ENCODE measurements at regions not wholly inside any gene's neighbourhood (a gene's known extent, or its start where the extent isn't known, plus 50 kb on each side); places are given as distances from the start of the nearest gene placed in this dataset.

DNA sequence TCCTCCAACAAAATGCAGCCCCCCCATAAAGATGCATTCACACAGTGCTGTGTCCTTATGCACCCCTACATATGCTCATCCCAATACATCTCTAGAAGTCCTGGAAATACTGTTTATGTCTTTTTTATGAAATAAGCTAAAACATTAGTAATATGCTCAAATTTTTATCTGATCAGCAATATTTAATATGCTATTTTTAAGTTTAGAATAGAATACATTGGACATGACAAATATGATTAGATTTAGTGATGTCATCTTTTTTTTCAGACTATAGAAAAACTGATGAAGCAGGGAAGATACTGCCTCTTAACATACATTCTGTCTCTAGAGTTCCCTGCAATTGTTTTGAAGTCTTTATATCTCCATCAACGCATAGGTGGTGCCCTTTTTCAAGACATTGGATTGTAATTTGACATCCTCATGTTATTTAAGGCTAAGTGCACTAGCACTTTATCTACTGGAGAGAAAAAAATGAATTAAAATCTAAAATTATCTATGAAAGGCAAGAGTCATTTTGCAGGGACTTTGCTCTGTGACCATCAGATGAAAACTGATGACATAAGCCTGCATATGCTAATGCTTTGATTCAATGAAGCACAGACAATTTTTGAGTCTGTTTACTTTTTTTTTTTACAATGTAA is 395.3 kb downstream of the LPIN1 start:
- Histone ChIP-seq H3K9me3 (ENCODE audit: severe bottlenecking) (no peaks in the 10 kb centered on the region), H3K4me1 (ENCODE audit: insufficient read depth, poor library complexity, severe bottlenecking) (no peaks in the 10 kb centered on the region), H3K27ac (ENCODE audit: poor library complexity, severe bottlenecking) (no peak overlapping the region), H3K4me3 (ENCODE audit: severe bottlenecking) (no peak overlapping the region), H3K27me3 (ENCODE audit: insufficient read depth, poor library complexity, severe bottlenecking) (no peaks in the 10 kb centered on the region), H3K36me3 (ENCODE audit: low read depth) (no peaks in the 10 kb centered on the region)
- DNase-seq (ENCODE audit: low spot score): no peak
- TF ChIP-seq, protein P1, sequence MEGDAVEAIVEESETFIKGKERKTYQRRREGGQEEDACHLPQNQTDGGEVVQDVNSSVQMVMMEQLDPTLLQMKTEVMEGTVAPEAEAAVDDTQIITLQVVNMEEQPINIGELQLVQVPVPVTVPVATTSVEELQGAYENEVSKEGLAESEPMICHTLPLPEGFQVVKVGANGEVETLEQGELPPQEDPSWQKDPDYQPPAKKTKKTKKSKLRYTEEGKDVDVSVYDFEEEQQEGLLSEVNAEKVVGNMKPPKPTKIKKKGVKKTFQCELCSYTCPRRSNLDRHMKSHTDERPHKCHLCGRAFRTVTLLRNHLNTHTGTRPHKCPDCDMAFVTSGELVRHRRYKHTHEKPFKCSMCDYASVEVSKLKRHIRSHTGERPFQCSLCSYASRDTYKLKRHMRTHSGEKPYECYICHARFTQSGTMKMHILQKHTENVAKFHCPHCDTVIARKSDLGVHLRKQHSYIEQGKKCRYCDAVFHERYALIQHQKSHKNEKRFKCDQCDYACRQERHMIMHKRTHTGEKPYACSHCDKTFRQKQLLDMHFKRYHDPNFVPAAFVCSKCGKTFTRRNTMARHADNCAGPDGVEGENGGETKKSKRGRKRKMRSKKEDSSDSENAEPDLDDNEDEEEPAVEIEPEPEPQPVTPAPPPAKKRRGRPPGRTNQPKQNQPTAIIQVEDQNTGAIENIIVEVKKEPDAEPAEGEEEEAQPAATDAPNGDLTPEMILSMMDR (IDR thresholded peaks at IDR 0.05; ENCODE audit: poor library complexity, severe bottlenecking): no peak
- ATAC-seq (ENCODE audit: low read depth): no peak

DNA sequence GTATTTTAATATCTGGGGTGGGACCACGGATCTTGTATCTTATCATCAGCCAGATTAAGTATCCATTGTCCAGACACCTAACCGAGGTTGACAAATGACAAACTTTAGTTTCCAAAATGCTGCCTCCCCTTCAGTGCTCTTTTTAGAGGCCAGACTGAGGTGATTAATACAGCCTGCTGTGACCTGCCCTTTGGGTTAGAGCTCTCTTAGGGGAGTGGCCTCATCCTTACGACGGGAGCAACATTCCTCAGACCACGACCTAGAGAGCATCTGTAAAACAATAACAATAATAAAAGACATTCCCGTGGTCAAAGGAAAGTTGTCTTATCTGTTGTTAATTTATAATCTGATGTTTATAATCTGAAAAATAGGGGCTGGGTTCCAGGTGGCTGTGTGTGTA is 405.3 kb downstream of the LPIN1 start:
- Histone ChIP-seq H3K9me3 (ENCODE audit: severe bottlenecking) (no peaks in the 10 kb centered on the region), H3K27me3 (ENCODE audit: insufficient read depth, poor library complexity, severe bottlenecking) (no peaks in the 10 kb centered on the region), H3K4me1 (ENCODE audit: insufficient read depth, poor library complexity, severe bottlenecking) (peaks cover 27% of the 10 kb centered on the region), H3K27ac (ENCODE audit: poor library complexity, severe bottlenecking) (no peak overlapping the region), H3K36me3 (ENCODE audit: low read depth) (no peaks in the 10 kb centered on the region), H3K4me3 (ENCODE audit: severe bottlenecking) (no peak overlapping the region)
- peak; percentile 80 for ATAC-seq (ENCODE audit: low read depth)
- no peak for DNase-seq (ENCODE audit: low spot score)
- TF ChIP-seq, protein P1 (IDR thresholded peaks at IDR 0.05; ENCODE audit: poor library complexity, severe bottlenecking): no peak

DNA sequence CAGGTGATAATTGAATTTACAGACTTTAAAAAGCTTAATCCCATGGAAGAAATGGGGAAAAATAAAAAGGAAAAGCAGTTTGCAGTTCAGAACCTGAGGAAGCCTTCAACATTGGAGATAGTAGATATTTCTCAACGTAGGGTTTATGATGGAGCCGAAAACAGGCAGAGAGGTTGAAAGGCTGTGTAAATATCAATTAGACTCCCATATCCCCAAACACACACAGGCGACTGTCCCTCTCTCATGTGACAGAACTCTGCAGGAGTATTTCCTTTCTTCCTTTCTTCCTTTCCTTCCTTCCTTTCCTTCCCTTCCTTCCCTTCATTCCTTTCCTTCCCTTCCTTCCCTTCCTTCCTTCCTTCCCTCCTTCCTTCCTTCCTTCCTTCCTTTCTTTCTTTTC is 406.5 kb downstream of the LPIN1 start:
- no peaks in the 10 kb centered on the region for H3K36me3 ChIP-seq (ENCODE audit: low read depth)
- no peak overlapping the region for H3K27ac ChIP-seq (ENCODE audit: poor library complexity, severe bottlenecking)
- TF ChIP-seq, protein P1 (IDR thresholded peaks at IDR 0.05; ENCODE audit: poor library complexity, severe bottlenecking): no peak
- H3K27me3 ChIP-seq (ENCODE audit: insufficient read depth, poor library complexity, severe bottlenecking): no peaks in the 10 kb centered on the region
- no peak for ATAC-seq (ENCODE audit: low read depth)
- H3K4me1 ChIP-seq (ENCODE audit: insufficient read depth, poor library complexity, severe bottlenecking): peaks cover 27% of the 10 kb centered on the region
- no peaks in the 10 kb centered on the region for H3K9me3 ChIP-seq (ENCODE audit: severe bottlenecking)
- no peak overlapping the region for H3K4me3 ChIP-seq (ENCODE audit: severe bottlenecking)
- DNase-seq (ENCODE audit: low spot score): no peak

DNA sequence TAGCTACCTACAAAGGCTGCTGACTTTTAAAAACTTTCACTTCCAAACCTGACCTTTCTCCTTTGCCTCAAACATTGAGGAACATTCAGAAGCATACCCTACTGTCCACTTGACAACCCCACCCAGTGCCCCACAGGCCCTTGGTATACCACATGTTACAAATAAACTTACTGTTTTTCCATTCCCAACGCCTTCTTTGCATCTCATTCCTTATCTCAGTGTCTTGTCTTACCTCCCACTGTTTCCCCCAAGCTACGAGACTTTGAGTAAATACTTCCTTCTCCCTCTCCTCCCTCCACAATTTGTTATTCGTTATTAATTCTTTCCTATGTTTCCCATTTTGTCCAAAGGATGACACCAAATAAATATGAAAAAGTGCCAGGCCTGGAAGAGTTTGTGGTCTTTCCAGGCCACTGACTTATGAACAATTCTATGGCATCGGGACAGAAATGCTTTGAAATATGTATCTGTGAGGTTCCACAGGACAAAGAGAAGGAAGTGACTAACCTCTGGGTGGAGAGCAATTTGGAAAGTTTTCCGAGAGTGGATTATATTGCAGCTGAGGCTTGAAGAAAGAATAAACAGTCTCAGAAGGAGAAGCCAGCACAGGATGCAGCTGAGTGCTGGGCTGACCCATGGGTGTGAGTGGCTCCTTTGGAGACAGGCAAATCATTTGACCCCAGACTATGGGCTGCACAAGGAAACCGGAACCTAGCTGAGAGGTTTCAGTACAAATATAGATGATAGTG is 409.0 kb downstream of the LPIN1 start:
- Histone ChIP-seq H3K27me3 (ENCODE audit: insufficient read depth, poor library complexity, severe bottlenecking) (no peaks in the 10 kb centered on the region), H3K4me1 (ENCODE audit: insufficient read depth, poor library complexity, severe bottlenecking) (peaks cover 27% of the 10 kb centered on the region), H3K27ac (ENCODE audit: poor library complexity, severe bottlenecking) (peak overlapping the region; percentile 67), H3K9me3 (ENCODE audit: severe bottlenecking) (no peaks in the 10 kb centered on the region), H3K4me3 (ENCODE audit: severe bottlenecking) (no peak overlapping the region), H3K36me3 (ENCODE audit: low read depth) (no peaks in the 10 kb centered on the region)
- DNase-seq (ENCODE audit: low spot score): no peak
- peak; percentile 95 for ATAC-seq (ENCODE audit: low read depth)
- TF ChIP-seq, protein P1 (IDR thresholded peaks at IDR 0.05; ENCODE audit: poor library complexity, severe bottlenecking): no peak

DNA sequence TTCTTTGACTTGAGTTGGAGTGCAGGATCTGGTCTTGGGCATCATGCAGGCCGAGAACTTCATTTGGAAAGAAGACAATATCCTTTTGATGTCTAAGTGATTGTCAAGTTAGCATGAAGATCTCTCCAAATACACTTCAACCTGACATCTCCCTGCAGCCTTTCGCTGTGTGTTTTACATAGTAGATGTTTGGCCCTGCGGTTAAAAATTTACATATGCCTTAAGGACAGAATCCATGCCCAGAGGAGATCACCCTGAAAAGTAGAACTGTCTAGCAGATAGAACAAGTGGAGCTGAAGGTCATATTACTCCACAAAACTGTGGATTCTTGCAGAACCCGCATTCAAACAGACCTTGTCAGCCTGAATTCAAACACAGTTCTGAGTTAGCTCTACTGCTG is 409.9 kb downstream of the LPIN1 start:
- TF ChIP-seq, protein P1 (IDR thresholded peaks at IDR 0.05; ENCODE audit: poor library complexity, severe bottlenecking): no peak
- no peak for ATAC-seq (ENCODE audit: low read depth)
- Histone ChIP-seq H3K27ac (ENCODE audit: poor library complexity, severe bottlenecking) (peak overlapping the region; percentile 67), H3K4me1 (ENCODE audit: insufficient read depth, poor library complexity, severe bottlenecking) (peaks cover 26% of the 10 kb centered on the region), H3K9me3 (ENCODE audit: severe bottlenecking) (no peaks in the 10 kb centered on the region), H3K4me3 (ENCODE audit: severe bottlenecking) (no peak overlapping the region), H3K27me3 (ENCODE audit: insufficient read depth, poor library complexity, severe bottlenecking) (no peaks in the 10 kb centered on the region), H3K36me3 (ENCODE audit: low read depth) (no peaks in the 10 kb centered on the region)
- DNase-seq (ENCODE audit: low spot score): no peak
